Testis (tissue), 2 donors: ENCODE measurements at regions not wholly inside any gene's neighbourhood (a gene's known extent, or its start where the extent isn't known, plus 50 kb on each side); places are given as distances from the start of the nearest gene placed in this dataset.

ENCODE experiments used
- CTCF ChIP-seq, 3 experiments: fragments of 450-650 bp in 2 of 3; fragments of 200-600 bp in 1 of 3; sonication (generic) in 1 of 3; IDR thresholded peaks; one replicate each; pipeline ENCODE4 v1.5.1; 2016 to 2019; ENCODE audit warnings: antibody characterized with exemption in 3 of 3, mild to moderate bottlenecking in 2 of 3, moderate library complexity in 1 of 3
- POLR2A ChIP-seq: fragments of 450-650 bp; IDR thresholded peaks from one replicate; pipeline ENCODE4 v1.6.1; 2017; ENCODE audit warnings: antibody characterized with exemption, mild to moderate bottlenecking, moderate library complexity

DNA sequence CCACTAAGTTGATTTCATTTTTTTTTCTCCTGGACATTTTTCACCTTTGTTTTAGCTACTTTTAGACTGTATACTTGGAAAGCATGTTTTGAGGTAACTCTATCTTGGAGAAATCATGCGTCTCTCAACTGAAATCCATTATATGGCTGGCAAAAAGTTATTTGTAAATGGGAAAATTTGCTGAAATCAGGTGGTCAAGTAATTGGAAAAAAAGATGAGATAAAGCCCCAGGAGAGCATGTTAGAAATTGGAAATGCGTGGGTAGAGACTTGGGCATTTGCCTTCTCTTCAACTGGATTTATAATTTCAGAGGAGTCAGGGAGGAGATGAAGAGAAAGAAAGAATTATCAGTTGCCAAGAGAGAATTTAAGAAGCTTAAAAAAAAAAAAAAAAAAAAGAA, 217.1 kb upstream of the MAP3K7 start:
- no peak for TF ChIP-seq CTCF (IDR thresholded peaks at IDR 0.05)
- TF ChIP-seq POLR2A: no peak
